Stimulated activated CD4-positive, alpha-beta T cell treated with anti-CD3 and anti-CD28 coated beads, TNF-alpha, amount 100 ng/mL, for 4 hours (primary cell): ENCODE measurements at regions not wholly inside any gene's neighbourhood (a gene's known extent, or its start where the extent isn't known, plus 50 kb on each side); places are given as distances from the start of the nearest gene placed in this dataset.
"Not testable (repeated sequence)": the region's sequence is repeated elsewhere in the genome, so short reads cannot be mapped to it uniquely, and the experiment has no call there.

Experiments used
- DNase-seq, 3 experiments: peaks; one replicate each; pipeline ENCODE4 v3.0.0-alpha.2; 2020; ENCODE audit warnings: low read depth in 3 of 3

GRCh38 chr18:73545472-73545871, 602.2 kb downstream of the FBXO15 start:
- no peak for DNase-seq

DNA sequence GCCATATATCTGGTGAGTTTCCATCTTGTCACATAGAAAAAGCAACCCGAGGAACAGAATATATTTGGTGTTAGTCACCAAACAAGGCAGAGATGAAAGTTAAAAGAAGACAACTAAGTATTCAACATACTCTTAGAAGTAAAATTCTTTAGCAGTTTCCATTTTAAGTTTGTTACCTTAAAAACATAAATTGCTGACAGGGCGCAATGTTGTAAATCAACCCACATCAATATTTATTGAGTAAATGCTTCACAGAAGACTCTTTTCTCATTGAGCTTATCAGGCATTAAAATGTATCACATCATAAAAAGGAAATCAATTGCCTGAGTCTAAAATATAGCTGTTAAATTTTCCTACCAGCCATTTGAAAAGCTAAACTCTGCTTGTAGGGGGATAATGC, 603.0 kb downstream of the FBXO15 start:
- no peak for DNase-seq

GRCh38 chr18:73544032-73544431, 603.6 kb downstream of the FBXO15 start:
- no peak for DNase-seq

GRCh38 chr18:73535990-73536389, 611.6 kb downstream of the FBXO15 start:
- no peak for DNase-seq

DNA sequence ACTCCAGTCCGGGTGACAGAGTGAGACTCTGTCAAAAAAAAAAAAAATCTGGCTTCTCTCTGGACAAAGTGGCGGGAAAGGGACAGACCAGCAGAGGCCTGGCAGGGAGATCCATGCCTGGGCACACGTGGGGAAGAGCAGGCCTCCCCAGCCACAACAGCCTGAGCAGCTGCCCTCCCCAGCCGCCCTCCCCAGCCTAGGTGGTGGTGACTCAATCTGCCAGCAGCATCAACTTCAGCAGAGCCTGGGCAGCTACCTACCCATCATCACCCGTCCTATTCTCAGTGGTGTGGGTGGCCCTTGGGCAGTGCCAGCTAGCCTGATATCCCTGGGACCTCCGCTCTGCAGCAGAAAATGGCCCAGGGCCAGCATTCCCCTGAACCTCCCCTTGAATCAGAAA, 612.4 kb downstream of the FBXO15 start:
- no peak for DNase-seq

- no peak for DNase-seq
These were observed 616.0 kb downstream of the FBXO15 start for GRCh38 chr18:73531601-73532000.

DNA sequence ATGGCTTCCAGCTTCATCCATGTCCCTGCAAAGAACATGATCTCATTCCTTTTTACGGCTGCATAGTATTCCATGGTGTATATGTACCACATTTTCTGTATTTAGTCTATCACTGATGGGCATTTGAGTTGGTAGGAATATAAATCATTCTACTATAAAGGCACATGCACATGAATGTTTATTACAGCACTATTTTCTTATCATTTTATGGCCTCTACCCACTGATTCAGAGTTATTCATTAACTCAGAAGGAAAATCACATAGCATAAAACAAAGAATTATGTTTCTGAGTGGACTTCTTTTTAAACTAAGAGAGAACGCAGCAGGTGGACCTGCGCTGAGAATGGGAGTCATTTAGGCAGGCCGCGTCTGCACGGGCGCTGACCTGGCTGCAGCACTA, 619.6 kb downstream of the FBXO15 start:
- no peak for DNase-seq

- DNase-seq, result no peak
These were observed 627.4 kb downstream of the FBXO15 start for GRCh38 chr18:73520229-73520628.

DNA sequence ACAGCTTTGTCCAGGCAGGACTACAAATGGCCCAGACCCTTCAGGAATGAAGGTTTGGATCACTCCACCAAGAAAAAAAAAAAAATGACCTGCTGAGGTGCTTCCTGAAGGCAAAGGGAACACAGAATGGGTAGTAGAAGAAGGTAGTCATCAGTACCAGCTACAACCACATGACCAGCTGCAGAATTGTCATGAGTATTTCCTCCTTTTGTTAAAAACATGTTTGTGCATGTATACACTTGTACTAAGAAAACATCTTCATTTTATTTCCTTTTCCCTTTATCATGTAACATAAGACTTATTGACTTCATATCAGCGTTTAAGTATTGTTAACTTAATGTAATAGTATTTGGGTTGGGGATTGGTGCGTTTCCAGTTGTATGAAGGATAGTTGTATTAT, 631.6 kb downstream of the FBXO15 start:
- not testable (repeated sequence) for DNase-seq

- DNase-seq, result no peak
These were observed 633.2 kb downstream of the FBXO15 start for GRCh38 chr18:73514449-73514848.

DNA sequence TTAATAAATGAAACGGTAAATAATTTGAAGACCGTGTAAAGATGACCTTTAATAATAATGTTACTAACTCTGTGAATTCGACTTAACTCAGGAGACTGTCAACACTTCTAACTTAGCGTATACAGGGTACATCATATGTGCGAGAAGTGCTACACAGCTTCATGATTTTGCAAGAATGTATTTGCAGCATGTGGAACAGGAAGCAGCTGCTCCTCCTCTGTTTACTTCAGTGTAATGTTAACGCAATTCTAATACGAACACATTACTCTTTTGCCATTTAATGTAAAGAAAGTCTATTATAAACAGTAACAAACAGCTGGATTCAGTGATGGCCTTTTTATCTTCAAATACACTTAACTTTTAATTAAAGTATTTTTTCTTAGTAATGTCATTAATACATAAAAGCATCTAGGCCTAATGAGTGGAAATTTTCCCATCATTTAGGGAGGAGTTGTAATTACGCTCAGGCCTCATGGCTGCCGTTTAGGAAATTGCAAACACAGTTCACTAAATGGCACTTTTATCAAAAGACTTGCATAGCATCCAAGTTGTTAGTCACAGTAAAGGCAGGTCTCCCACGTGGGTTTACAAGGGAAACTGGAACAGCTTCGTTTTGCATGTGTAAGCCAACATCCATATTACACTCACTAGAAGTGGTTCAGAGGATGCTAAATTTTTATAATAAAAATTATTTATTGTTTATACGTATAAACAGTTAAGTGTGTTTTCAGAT, 635.7 kb downstream of the FBXO15 start:
- no peak for DNase-seq

- no peak for DNase-seq
These were observed 638.2 kb downstream of the FBXO15 start for GRCh38 chr18:73509460-73509859.

DNA sequence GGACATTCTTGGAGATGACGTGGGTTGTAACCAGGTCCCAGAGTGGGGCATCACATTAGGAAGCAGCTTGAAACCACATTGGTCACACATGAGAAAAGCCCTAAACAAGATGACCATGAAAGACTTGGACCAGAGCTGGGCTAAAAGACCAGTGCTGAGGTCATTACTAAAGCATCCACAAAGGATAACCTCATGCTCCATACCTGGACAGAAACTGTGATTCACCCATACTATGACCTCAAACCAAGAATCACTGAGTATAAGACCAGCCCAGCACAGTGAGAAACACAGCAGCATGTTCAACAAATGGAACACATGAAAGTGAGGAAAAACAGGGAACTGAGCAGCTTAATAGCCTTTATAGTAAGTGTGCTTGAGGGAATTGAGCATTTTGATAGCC, 635.5 kb upstream of the NETO1 start:
- DNase-seq, result no peak

GRCh38 chr18:73487966-73488365, 620.2 kb upstream of the NETO1 start:
- DNase-seq, result no peak

- DNase-seq, result no peak
These were observed 617.4 kb upstream of the NETO1 start for GRCh38 chr18:73485166-73485565.

DNA sequence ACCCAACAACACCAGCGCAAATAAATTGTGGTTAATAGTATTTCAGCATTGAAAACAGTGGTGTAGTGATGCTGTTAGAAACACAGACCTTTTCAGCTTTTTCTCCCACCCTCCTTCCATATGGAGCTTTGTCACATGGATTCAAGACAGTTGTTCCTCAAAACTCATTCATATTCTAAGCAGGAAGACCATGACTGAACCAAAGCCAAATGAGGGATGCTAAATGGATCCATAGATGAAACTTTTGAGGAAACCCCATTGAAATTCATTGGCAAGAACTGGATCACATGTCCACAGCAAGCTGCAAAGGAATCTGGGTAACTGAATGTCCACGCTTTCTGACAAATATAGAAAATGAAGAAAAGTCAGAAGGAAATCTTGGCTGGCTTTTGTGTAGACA, 615.1 kb upstream of the NETO1 start:
- DNase-seq, result no peak

- DNase-seq, result no peak
These were observed 611.7 kb upstream of the NETO1 start for GRCh38 chr18:73479477-73479876.

DNA sequence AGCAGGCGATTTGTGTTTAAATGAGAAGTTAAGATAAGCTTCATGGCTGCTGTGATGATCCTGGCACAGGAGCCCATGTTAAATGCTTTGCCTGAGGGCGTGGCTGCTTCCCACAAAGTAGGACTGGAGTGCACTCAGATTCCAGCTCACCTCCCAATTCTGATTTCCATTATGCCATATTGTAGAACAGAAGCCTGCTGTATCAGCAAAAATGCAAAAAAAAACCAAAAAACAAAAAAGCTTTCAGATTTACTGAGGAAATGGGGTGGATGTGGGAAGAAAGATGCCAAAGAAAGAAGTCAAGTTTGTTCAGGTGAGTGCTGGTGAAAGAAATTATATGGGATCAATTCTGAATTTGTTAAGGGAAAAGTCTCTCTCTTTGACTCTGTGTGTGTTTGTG, 610.4 kb upstream of the NETO1 start:
- DNase-seq, result no peak

DNA sequence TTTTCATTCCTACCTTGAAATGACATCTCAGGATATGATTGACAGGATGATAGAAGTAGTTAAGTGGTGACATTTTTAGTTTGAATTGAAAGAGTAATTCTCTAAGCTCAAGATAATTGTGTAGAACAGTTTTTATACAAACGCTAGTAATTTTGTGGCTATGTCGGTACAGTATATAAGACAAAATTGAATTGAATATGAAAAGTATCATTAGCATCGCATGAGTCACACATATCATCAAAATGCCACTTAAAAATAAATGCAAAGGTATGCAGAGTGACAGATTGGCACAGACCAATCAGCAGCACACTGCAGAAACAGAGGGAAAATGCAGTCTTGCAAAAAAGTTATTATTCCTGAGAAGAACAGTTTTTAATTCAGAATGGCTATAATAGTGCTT, 608.2 kb upstream of the NETO1 start:
- no peak for DNase-seq

DNA sequence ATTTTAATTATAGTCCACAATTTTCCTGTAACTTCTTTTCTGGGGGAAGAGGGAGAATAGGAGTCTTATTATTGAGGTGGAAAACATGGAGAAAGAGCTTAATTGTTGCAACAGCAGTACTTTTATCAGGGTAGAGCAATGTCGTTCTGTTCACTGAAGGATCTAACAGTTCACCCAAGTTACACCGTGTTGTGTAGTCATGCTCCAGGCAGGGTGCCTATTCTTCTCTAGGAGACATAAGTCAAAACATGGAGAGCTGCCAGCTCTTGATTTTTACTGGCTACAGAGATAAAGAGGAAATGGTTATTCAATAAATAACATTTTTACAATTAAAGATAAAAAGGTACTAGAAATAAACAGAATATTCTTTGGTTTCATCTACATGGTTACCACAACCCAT, 594.3 kb upstream of the NETO1 start:
- no peak for DNase-seq

DNA sequence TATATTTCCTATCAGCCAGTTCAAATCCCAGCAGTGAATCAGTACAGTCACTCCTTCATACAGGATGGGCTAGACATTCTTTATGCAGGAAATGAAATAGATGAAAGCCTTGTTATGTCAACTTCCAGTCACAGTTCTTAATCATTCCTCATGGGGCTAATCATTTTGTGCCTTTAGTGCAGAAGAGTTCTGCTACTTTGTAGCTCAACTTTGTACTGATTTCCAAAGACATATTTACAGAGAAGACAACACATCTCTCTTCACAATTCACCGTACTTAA, 593.9 kb upstream of the NETO1 start:
- DNase-seq, result no peak

DNA sequence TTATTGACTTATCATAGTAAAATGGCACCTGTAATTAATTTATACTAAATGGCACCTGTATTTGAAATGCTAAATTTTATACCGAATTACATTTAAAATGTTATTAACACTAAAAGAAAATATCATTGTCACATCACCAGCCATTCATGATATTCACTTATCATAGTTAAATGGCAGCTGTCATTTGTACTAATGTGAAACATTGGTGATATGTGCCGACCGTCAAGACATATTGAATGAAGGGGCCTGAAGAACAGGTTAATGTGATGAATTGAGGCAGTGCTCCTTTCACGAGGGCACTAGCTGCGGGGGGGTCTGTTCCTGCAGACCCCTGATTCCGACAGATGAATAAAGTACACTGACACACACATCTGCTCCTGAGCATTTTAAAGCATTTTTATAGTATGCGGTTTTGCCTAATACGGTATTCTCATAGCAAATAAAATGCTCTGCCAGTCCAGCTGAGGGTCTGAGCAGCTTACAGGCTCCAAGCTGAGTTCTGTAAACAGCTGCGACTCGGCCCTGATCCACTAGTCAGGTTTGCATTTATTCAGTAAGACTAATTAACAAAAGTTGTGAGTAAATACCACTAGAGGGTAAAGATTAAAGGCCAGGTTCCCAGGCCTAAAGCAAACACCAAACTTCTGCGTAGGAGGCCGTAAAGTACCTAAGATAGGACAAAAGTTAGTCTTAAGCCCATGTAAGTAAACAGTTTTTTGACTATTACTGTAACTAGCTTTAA, 593.4 kb upstream of the NETO1 start:
- no peak for DNase-seq

DNA sequence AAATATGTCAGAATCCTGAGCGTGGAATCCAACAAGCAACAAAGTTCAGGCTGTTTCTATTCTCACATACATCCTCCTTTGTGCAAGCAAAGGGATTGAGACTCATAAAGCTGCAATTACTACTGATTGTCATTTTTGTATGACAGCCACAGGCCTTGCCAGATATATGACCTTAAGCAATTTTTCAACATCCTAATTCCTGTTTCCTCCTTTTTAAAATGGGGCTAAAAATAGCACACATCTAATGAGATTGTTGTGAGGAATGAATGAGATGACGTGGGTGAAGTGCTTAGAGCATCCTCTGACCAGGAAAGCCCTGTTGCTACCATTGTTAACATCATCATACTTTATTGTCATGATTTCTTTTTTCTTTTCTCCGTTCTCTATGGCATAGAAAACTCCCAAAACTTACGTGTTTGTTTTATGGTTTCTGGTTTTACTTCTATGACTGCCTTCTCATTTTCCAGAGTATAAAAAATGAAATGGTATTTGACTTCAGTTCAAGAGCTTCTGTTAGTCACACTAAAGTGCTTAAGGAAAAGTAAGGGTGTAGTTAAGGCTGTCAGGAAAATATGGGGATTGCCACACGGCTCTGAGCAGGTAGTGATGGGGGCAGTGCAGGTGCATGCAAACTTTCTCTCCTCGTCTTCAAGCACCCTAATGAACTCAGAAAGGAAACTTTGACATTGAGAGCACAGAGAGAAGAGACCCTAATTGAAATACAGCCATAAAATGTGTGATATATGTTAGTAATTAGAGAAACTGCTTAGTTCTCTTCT, 590.6 kb upstream of the NETO1 start:
- no peak for DNase-seq
